DMS79 treated with DMSO at 0.1 percent for 48 hours (cell line): ENCODE measurements at regions not wholly inside any gene's neighbourhood (a gene's known extent, or its start where the extent isn't known, plus 50 kb on each side); places are given as distances from the start of the nearest gene placed in this dataset.
"Not testable (repeated sequence)": the region's sequence is repeated elsewhere in the genome, so short reads cannot be mapped to it uniquely, and the experiment has no call there.

Experiments used
- DNase-seq: peaks from one replicate; lab custom pipeline; 2025; lab: John Stamatoyannopoulos, UW

DNA sequence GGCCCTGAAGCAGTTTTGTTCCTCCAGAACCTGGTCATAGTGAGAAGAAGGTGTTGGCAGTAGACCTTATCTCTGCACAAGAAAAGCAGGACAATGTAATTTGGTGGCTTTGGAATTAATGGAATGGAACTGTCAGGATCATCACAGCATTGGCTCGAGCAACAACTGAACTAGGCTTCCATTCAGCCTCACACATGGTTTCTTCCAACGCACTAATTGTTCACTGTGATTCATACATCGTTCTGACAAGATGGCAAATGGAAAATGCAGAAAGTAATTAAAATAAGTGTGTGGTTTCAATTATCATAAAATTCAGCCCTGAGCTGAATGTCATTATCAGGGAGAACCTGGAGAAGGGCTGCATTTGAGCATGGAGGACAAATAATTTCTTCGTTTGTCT is 80.6 kb downstream of the MFSD1 start:
- no peak for DNase-seq

DNA sequence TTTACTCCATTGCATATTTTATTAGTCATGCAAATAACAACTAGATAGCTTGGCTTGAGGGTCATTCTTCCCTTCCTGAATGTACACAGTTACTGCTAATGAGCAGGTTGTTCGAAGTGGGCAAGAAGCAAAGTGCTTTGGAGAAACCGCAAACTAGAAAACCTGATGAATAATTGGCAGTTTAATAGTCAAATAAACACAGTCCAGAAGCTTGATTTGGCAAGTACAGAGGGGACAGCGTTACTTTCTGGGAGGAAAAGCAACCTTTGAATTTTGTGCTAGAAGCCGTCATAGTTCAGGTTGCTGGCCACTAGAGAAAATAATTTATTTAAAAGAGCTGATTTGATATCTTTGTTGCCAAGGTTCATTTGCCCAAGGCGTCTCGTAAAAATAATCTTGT is 94.9 kb downstream of the MFSD1 start:
- peak; percentile 4 for DNase-seq

DNA sequence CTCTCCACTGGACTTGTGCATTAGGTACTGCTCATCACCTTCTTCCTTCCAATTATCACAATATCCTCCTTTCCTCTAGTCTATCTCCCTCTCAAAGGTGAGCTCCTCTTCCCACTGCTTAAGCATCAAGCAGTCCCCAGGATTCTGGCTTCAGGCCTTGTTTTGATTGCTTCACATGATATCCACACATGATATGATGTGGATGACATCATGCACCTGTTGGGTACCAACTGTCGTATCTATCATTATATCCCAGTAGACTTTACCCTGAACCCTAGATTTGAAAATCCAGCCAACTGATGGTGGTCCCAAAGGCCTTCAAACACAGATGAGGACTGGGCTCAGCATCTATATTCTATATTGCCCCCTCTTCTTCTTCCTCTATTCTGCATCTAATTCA is 104.9 kb downstream of the MFSD1 start:
- DNase-seq, result no peak

DNA sequence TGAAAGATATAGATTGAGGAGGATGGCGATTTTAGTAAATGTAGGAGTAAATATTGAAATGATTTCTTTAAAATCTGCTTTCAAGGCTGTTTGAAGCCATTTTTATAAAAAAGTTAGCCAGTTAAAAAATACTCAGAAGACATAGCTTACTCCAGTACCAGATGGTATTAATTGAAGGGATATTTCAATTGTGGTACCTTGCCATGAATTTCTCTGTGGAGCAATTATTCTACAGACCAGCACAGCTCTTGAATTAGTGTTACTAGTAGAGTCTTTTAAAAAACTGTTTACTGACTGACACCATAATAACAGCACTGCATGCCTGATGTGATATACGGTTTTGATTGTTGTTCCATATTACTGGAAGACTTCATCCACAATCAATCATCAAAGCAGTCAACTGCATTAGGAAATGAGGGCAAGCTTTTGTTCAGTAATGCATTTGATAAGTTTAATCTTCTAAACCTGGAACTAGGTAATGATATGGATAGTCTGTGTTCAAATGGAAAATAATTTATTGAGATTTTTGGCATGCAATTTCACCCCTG is 106.4 kb downstream of the MFSD1 start:
- no peak for DNase-seq

DNA sequence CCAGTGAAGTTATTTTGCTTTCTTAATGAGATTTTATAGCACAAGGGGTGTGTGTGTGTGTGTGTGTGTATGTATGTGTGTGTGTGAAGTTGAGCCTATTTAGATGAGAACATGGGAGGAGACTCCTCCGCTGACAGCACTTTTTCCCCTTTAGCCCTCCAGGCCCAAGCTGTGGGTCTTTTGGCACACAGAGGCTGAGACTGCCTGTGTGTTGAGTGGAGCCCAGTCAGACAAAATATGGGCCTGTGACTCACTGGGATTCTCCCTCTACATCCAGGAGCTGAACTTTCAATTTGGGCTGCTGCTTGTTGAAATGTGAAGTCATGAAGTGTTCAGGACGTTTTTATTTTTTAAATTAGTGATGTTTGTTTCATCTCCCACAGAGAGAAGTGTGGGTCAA is 108.0 kb downstream of the MFSD1 start:
- no peak for DNase-seq

DNA sequence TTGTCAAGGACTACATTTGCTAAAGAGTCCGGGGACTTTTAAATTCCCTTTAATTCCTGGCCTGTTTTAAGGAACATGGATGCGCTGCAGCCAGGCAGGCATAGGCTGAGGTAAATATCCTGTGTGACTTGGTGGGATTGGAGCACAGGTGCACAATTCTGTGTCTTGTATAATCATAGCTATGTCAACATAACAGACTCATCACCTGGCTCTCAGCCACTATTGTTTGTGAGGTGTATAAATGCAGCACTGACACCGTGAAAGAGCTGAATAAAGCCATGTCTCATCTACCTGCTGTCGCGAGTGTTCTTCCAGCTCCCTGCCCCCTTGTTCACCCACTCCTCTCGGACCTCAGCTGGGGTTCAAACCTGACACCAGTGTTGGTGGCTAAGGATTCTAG is 109.7 kb downstream of the MFSD1 start:
- DNase-seq, result no peak

DNA sequence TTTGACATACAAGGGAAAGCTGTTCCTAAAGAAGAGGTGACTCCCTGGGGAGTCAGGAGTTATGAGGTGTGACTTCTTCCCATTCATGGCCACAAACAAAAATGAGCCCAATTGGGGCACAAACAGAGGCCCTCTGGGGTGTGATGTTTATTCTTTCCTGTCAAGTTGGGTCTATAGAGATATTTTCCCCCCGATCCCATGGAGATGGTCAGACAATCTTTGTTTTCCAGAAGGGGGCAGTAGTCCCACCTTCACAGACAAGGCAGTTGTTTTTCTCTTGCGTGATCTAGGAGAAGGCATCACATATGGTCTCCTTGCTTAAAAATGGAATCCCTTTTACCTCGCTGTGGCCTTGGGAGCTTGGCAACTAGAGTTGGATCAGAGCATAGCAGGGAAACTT is 110.3 kb downstream of the MFSD1 start:
- no peak for DNase-seq

DNA sequence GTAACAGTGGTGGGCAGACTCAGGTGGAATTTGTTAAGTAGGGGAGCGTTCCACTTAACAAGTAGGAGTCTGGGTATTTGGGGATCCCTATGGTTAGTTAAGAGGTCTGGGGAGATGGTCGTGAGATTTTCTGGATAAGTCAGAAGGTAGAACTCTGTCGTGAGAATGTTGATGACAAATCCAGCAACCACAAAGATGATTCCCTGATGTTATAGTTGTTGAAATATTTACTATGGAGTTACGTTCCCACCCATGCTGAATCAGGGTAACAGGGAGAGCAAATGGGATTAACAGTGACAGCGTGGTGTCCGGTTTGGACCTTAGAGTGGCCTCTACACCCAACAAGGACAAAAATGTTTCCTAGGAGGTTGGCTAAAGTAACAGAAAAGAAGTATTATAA is 110.8 kb downstream of the MFSD1 start:
- DNase-seq, result no peak

DNA sequence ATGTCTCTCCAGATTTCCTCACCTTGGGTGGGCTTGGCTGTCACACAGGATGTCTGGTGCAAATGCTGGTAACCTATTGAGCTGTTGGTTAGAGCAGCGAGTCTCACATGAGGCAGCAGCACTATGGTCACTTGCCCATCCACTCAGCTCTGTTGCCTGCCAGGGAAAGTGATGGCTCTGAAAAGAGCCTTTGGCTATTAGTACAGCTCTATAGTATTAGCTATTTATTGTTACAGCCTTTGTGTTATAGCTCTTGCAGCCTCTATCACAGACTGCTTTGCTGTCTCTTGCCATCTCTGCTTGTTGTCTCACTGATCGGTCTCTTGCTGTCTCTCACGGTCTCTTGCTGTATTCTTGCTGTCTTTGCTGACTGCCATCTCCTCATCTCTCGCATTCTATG is 114.3 kb downstream of the MFSD1 start:
- no peak for DNase-seq

DNA sequence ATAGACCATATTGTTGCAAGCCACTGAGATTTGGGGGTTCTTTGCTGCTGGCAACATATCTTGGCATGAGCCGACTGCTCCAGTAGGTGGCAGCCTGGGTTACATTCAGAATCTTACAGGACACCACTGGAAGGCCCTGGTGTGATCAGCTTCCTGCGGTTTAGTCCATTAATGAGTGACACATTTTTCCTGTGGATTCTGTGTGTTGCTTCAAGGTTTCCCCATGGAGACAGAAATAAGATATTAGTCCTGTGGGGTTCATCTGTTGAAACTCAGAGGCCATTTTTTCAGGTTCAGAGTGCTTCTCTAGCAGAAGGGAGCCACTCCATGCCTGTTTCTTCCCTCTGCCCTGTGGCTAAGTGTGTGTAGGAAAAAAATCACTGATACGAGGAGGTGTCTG is 116.2 kb downstream of the MFSD1 start:
- DNase-seq, result no peak

DNA sequence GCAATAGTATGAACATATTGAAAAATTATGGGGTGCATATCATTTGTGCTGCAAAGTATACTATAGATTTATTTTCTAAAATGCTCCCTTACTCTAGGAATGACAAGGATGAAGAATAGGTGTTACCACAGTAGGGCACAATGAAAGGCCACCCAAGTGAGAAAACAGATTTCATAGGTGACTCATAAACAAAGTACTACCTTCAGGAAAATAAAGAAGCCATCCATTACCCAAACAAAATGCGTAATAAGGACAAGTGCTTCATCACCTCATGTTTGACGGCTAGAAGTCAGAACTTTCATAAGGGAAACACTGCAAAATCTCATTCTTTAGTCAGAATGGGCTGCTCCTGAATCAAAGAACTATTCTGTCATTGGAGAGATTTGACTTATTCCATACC is 116.6 kb downstream of the MFSD1 start:
- DNase-seq, result no peak

DNA sequence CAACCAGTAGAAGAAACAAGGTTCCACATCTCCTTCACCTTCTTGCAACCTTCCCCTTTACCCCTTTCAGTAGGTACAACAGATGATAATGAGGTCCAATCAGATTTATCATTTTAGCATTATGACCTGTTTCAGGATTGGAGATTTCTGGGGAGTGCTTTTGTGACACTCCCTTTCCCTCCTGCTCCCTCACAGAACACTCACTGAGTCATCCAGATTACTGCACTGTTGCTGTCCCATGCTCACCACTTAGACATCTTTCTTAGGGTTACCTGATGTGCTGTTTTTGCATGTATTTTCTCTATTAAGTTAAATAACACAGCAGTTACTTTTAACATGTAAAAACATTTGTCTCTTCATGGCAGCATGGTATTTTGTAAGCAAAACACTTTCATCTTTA is 118.5 kb downstream of the MFSD1 start:
- DNase-seq, result no peak

DNA sequence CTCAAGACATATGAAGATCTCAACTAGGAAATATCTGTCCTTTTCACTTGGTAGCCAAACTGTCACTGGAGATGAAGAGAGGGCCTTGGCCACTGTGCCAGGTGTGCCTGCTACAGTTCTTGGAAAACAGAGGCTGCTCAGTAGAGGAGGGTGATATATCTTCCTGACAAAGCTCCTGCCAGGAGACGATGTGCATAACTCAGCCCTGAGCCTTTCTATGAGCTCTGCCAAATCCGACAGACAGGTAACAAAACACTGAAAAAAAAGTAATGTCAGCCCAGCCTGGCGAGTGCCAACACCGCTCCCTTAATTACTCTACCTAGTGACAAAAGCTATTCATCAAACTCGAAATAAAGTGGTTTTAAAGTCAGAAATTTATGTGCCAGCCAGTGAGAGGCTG is 123.2 kb downstream of the MFSD1 start:
- DNase-seq, result no peak

DNA sequence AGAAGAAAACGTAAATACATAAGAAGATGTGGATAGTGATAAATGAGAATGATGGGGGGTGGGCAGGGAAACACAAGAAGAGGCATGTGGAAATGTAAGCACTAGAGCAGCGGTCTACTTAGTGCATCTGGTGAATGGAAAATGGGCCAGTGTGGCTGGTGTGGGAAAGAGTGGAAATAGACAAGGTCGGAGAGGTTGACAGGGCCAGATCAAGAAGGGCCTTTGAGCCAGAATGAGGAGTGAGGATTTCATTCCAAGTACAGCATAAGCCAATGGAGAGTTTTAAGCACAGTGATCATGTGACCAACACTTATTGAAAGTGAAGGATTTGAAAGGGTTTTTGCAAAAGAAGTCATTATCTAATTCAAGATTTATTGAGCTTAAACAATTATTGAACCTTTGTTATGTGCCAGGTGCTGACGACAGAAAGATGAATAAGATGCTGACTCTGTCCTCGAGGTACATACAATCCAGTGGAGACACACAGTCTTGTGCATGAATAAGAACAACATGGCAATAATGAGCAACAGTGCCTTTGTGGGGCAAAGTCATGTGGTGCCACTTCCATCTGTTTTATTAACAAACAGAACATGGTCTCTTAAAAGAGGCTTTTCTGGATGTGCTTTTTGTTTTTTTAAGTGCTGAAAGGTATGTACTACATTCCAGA is 124.1 kb downstream of the MFSD1 start:
- no peak for DNase-seq

DNA sequence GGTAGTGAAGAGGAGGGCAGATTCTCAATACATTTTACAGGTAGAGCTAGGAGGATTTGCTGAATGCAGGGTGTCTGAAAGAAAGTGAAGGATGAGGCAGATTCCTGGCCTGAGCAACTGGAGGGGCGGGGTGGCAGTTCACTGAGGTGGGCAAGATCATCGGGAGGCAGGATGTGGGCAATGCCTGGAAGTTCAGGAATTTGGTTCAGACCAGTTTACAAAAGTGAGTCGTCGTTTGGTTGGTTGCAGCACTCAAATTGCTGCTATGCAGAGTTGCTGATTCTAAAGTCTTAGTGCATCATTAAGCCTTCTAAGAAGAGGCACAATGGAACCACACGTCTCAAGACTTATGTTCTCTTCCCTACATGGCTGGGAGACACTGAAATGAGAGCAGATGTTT is 134.0 kb downstream of the MFSD1 start:
- no peak for DNase-seq

DNA sequence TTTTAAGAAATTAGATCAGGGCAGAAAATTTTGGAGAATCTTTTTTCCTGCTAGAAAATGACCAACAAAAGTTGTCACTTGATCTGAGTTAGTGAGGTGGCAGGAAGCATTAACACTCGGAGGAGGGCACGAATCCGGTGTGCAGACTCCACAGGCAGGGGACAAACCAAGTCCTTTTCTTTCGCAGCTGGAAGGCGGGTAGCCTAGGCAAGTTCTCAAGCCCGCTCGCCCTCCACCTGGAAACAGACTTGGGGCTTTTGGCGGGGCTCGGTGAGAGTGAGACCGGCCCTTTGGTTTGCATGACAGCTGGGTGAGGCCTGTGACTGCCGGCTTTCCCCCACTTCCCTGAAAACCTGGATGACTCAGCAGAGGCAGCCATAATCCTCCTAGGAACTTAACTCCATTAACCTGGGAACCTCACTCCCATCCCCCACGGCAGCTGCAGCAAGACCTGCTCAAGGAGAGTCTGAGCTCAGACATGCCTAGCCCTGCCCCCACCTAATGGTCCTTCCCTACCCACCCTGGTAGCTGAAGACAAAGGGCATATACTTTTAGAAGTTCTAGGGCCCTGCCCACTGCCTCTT is 134.8 kb downstream of the MFSD1 start:
- no peak for DNase-seq

DNA sequence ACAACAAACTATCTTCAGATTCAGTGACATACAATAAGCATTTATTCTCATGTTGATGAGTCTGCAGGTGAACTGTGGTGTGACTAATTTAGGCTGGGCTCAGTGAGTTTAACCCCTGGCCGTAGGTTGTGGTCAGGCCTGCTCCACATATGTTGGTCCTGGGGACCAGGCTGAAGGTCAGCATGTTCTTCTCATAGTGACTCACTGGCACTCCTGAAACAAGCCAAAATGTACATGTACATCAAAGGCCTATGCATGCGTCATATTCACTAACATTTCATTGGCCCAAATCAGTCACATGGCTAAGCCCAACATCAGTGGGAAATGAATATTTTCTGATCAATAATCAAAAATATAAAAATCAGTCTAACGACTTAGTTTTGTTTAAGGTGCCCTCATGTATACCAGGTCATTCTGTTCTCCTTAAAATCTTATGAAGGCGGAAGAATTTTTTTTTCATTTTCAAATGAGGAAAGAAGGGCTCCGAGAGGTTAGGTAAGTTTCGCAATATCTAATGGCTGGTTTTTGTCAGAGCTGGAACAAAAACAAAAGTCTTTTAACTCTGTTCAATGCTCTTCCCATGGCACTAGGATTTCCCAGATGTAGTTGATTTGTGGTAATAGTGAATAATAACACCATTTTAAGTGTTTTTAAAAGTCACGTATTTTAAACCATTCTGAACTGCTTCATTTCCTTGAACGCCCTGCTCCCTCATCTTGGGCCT is 148.5 kb downstream of the MFSD1 start:
- no peak for DNase-seq

DNA sequence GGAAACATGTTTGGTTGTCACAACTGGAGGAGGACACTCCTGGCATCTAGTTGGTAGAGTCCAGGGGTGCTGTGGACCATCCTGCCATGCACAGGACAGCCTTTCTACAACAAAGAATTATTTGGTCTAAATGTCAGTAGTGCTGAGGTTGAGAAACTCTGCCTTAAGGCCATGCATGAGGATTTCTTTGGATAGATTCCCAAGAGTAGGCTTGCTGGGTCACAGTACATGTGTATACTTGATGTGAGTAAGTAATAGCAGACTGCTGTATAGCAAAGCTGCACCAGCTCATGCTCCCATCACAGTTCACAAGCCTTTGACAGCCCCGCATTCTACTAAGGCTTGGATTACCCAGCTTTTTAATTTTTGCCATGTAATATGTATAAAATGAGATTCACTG is 151.3 kb downstream of the MFSD1 start:
- DNase-seq, result no peak

DNA sequence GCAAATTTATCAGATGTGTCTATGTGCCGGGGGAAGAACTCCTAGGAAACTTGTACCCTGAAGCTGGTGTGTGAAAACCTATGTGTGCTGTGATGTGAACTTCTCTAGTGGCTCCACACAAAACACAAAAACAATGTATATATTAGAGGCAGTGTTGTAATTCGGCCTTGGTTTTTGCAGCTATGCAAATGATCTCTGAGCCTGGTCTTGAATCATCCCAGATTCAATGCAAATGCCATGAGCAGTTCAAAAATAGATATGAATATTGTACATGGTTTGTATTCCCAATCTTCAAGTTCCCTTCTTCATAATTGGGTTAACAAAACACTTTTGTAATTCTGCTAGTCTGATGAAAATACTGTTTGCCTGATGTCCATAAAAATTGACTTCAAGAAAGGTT is 152.6 kb downstream of the MFSD1 start:
- DNase-seq, result no peak

DNA sequence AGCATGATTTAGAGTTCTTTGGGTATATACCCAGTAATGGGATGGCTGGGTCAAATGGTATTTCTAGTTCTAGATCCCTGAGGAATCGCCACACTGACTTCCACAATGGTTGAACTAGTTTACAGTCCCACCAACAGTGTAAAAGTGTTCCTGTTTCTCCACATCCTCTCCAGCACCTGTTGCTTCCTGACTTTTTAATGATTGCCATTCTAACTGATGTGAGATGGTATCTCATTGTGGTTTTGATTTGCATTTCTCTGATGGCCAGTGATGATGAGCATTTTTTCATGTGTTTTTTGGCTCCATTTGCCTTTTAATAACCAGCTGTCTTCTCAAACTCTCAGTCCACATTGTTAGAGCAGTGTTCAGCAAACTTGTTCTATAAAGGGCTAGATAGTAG is 155.9 kb downstream of the MFSD1 start:
- DNase-seq, result not testable (repeated sequence)

DNA sequence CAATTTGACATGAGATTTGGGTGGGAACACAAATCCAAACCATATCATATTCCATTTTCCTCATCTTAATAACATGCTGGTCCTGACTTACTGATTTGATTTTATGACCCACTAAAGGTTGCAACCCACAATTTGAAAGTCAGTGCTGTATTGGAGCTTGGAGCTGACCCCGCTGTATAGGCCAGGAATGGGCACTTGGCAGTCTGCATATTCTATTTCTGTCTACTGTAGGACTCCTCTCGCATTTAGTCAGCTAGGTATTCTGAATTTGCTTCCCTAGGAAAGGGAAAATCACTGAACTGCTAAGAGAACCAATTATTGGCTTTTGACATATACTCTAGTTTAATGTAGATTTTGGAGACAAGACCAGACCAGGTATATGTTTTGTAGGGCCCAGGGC is 157.0 kb downstream of the MFSD1 start:
- DNase-seq, result no peak

DNA sequence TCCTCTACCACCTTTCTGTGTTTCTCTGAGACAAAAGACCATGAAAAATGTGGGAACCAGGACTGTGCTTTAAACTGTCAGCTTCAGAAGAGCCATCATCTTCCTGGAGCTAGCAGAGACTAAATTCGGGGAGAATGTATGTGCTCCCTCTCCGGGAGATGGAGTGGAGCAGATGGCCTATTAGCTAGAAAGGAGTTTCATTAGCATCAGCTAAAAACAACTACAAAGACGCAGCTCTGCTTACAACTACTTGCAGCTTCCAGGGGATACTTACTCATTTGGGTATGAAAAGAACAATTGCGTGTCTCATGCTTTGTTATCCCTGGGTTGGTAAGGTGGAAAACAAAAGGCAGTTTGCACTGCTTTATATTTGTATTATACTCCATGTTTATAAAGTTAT is 159.6 kb downstream of the MFSD1 start:
- DNase-seq, result no peak

DNA sequence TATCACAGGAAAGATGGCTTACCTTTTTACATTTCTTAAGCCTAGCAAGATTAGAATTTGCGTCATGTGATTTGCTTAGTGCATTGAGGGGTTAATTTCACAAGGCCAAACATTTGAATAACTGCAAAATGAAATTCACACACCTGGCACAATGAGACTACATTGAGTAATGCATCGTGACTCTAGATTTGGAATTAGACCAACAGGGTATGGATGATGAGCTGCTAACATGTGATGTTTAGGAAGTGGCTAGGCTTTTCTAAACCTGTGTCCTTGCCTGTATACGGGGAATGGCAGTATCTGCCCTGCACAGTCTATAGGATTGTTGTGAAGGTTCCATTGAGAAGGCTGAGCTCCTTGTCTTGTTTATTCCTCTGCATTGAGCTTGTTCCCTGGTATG is 160.1 kb downstream of the MFSD1 start:
- DNase-seq, result no peak
